ENCODE measurements at regions not wholly inside any gene's neighbourhood (a gene's known extent, or its start where the extent isn't known, plus 50 kb on each side); places are given as distances from the start of the nearest gene placed in this dataset.

DNA sequence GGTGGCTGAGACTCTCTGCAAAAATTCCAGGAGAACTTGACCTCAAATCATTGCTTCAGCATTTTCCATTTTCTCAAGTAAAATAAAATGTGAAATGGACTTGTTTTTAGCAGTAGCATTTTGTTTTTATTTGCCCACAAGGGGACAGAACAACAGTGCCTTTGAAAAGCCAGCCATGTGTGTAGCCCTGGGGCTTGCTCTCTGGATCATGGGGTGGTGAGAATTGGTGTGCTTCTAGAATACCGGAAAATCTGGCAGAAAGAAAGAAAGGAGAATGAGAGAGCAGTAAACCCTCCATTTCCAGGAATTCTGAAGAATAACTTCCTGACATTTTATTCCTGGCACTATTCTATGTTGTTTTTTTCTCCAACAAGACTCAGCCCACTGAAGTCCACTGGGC lies 254.7 kb upstream of the MOCS1 start:
- TF ChIP-seq, protein P1, sequence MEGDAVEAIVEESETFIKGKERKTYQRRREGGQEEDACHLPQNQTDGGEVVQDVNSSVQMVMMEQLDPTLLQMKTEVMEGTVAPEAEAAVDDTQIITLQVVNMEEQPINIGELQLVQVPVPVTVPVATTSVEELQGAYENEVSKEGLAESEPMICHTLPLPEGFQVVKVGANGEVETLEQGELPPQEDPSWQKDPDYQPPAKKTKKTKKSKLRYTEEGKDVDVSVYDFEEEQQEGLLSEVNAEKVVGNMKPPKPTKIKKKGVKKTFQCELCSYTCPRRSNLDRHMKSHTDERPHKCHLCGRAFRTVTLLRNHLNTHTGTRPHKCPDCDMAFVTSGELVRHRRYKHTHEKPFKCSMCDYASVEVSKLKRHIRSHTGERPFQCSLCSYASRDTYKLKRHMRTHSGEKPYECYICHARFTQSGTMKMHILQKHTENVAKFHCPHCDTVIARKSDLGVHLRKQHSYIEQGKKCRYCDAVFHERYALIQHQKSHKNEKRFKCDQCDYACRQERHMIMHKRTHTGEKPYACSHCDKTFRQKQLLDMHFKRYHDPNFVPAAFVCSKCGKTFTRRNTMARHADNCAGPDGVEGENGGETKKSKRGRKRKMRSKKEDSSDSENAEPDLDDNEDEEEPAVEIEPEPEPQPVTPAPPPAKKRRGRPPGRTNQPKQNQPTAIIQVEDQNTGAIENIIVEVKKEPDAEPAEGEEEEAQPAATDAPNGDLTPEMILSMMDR (IDR thresholded peaks at IDR 0.05), result no peak
- no peak for TF ChIP-seq POLR2A (IDR thresholded peaks at IDR 0.05)
